WTC11 (cell line): ENCODE measurements at regions not wholly inside any gene's neighbourhood (a gene's known extent, or its start where the extent isn't known, plus 50 kb on each side); places are given as distances from the start of the nearest gene placed in this dataset.

Source experiments
- ATAC-seq: fragments of 200-7000 bp; cut with Tn5 transposase; 2 replicates; pipeline ENCODE4 v1.10.0; 2021; ENCODE audit warnings: mild to moderate bottlenecking, moderate library complexity
- CTCF ChIA-PET: fragments of 300-600 bp; sonication (Branson Sonifier 250); formaldehyde crosslinking; loops from one replicate; lab custom pipeline; 2021; ENCODE audit warnings: antibody characterized with exemption; lab: Charles Lee
- POLR2A ChIA-PET: fragments of 350-600 bp; sonication (Branson Sonifier 250); formaldehyde crosslinking; loops from one replicate; lab custom pipeline; 2021; ENCODE audit warnings: antibody characterized with exemption; lab: Charles Lee
- DNase-seq: peaks from one replicate; pipeline ENCODE4 v3.0.0; 2021; ENCODE audit warnings: low spot score
- H3K27ac Mint-ChIP-seq: 2 replicates; pipeline ENCODE4 v1.8.0; 2021; ENCODE audit warnings: mixed read lengths
- H3K27me3 Mint-ChIP-seq: 2 replicates; pipeline ENCODE4 v1.8.0; 2021; ENCODE audit warnings: low read depth, mild to moderate bottlenecking, moderate library complexity, mixed read lengths
- H3K36me3 Mint-ChIP-seq: 2 replicates; pipeline ENCODE4 v1.8.0; 2021; ENCODE audit warnings: mixed read lengths
- H3K4me1 Mint-ChIP-seq: 2 replicates; pipeline ENCODE4 v1.8.0; 2022; ENCODE audit warnings: mixed read lengths
- H3K4me3 Mint-ChIP-seq: 2 replicates; pipeline ENCODE4 v1.8.0; 2021; ENCODE audit warnings: mild to moderate bottlenecking, moderate library complexity, mixed read lengths
- H3K9me3 Mint-ChIP-seq: 2 replicates; pipeline ENCODE4 v1.8.0; 2021; ENCODE audit warnings: mixed read lengths
- AR ChIP-seq: fragments of 250-450 bp; sonication (Bioruptor Pico); IDR thresholded peaks from 2 replicates; pipeline ENCODE4 v1.9.0; 2021; ENCODE audit warnings: mild to moderate bottlenecking
- ATF1 ChIP-seq: sonication (generic); formaldehyde crosslinking; IDR thresholded peaks from 2 replicates; pipeline ENCODE4 v1.8.1; 2023; ENCODE audit warnings: mild to moderate bottlenecking, moderate library complexity, missing genetic modification reagents
- ATF6 ChIP-seq: sonication (generic); formaldehyde crosslinking; IDR thresholded peaks from 2 replicates; pipeline ENCODE4 v1.8.1; 2023; ENCODE audit warnings: mild to moderate bottlenecking, missing genetic modification reagents
- CDX4 ChIP-seq: fragments of 250-450 bp; sonication (Bioruptor Pico); IDR thresholded peaks from 2 replicates; pipeline ENCODE4 v1.9.0; 2021; ENCODE audit warnings: moderate library complexity, mild to moderate bottlenecking, inconsistent platforms, borderline replicate concordance
- HMGA2 ChIP-seq: fragments of 250-450 bp; sonication (Bioruptor Pico); IDR thresholded peaks from 2 replicates; pipeline ENCODE4 v1.4.0; 2021; ENCODE audit warnings: mild to moderate bottlenecking, moderate library complexity
- IRF1 ChIP-seq: sonication (generic); formaldehyde crosslinking; IDR thresholded peaks from 2 replicates; pipeline ENCODE4 v1.8.0; 2023; ENCODE audit warnings: missing genetic modification reagents
- IRF2 ChIP-seq: sonication (generic); formaldehyde crosslinking; IDR thresholded peaks from 2 replicates; pipeline ENCODE4 v1.8.0; 2022; ENCODE audit warnings: low read depth, missing genetic modification reagents, borderline replicate concordance
- JAZF1 ChIP-seq: fragments of 250-450 bp; sonication (Bioruptor Pico); IDR thresholded peaks from 2 replicates; pipeline ENCODE4 v1.9.0; 2021; ENCODE audit warnings: moderate library complexity, mild to moderate bottlenecking, inconsistent platforms
- KAT7 ChIP-seq: sonication (generic); formaldehyde crosslinking; IDR thresholded peaks from 2 replicates; pipeline ENCODE4 v1.8.1; 2023; ENCODE audit warnings: missing genetic modification reagents, mild to moderate bottlenecking, borderline replicate concordance
- MXD4 ChIP-seq: fragments of 250-450 bp; sonication (Bioruptor Pico); IDR thresholded peaks from 2 replicates; pipeline ENCODE4 v1.8.0; 2021; ENCODE audit warnings: mild to moderate bottlenecking, moderate library complexity, borderline replicate concordance
- NR1H2 ChIP-seq: sonication (generic); formaldehyde crosslinking; IDR thresholded peaks from 2 replicates; pipeline ENCODE4 v1.9.0; 2021; ENCODE audit warnings: mild to moderate bottlenecking, moderate library complexity, missing genetic modification reagents
- NR2C2 ChIP-seq: sonication (generic); formaldehyde crosslinking; IDR thresholded peaks from 2 replicates; pipeline ENCODE4 v1.8.0; 2022; ENCODE audit warnings: mild to moderate bottlenecking, missing genetic modification reagents
- SP1 ChIP-seq: sonication (generic); formaldehyde crosslinking; conservative IDR thresholded peaks from 2 replicates; pipeline ENCODE4 v1.8.1; 2022; ENCODE audit warnings: missing genetic modification reagents
- TEAD4 ChIP-seq: sonication (generic); formaldehyde crosslinking; IDR thresholded peaks from 2 replicates; pipeline ENCODE4 v1.8.0; 2022; ENCODE audit warnings: mild to moderate bottlenecking, missing genetic modification reagents
- ZNF219 ChIP-seq: sonication (generic); formaldehyde crosslinking; IDR thresholded peaks from 2 replicates; pipeline ENCODE4 v1.8.0; 2023; ENCODE audit warnings: missing genetic modification reagents, mild to moderate bottlenecking, borderline replicate concordance
- ZNF232 ChIP-seq: sonication (generic); formaldehyde crosslinking; IDR thresholded peaks from 2 replicates; pipeline ENCODE4 v1.8.0; 2022; ENCODE audit warnings: mild to moderate bottlenecking, missing genetic modification reagents
- ZNF396 ChIP-seq: fragments of 250-450 bp; sonication (Bioruptor Pico); IDR thresholded peaks from 2 replicates; pipeline ENCODE4 v1.8.0; 2021; ENCODE audit warnings: mild to moderate bottlenecking, moderate library complexity, borderline replicate concordance
- ZNF423 ChIP-seq: fragments of 250-450 bp; sonication (Bioruptor Pico); IDR thresholded peaks from 2 replicates; pipeline ENCODE4 v2.1.2; 2022; ENCODE audit warnings: mild to moderate bottlenecking, moderate library complexity
- ZNF512 ChIP-seq: sonication (generic); formaldehyde crosslinking; IDR thresholded peaks from 2 replicates; pipeline ENCODE4 v1.8.1; 2022; ENCODE audit warnings: missing genetic modification reagents, borderline replicate concordance
- TF ChIP-seq, protein P1 (sequence below): fragments of 250-450 bp; sonication (Bioruptor Pico); conservative IDR thresholded peaks from 2 replicates; pipeline ENCODE4 v1.9.0; 2021; ENCODE audit warnings: mild to moderate bottlenecking

DNA sequence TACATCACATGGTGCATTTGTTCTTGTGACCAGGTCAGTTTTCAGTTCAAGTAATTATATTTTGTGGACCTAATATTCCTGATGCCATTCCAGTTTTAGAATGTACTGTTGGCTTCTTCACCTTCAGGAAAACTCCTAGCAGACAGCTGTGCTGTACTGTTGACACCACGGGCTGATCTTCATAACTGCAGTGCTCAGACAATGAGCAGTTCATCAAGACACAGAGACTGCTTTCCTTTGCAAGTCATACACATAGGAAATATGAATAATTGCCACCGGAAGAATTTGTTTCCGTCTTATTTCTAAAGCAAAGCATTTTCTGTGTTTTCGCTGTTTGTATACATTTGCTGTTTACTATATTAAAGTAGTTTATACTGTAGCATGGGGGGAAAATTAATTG lies 89.8 kb downstream of the C6orf118 start:
- H3K27ac Mint-ChIP-seq: no peak overlapping the region
- peaks cover 15% of the 10 kb centered on the region for H3K9me3 Mint-ChIP-seq
- no peak for ATAC-seq
- H3K4me1 Mint-ChIP-seq: peaks cover 3% of the 10 kb centered on the region; the same call in 1 of the 2 replicates
- no peaks in the 10 kb centered on the region for H3K27me3 Mint-ChIP-seq
- CTCF ChIA-PET: interaction anchor here (0.7 kb wide), 1 partner anchor 11 kb away, joined by 4 read pairs; no protein-coding TSS in a partner anchor
- TF ChIP-seq IRF1 (CRISPR knock-in tag) (no peak), ATF1 (CRISPR knock-in tag) (no peak), CDX4 (CRISPR knock-in tag) (no peak), IRF2 (CRISPR knock-in tag) (no peak), ZNF232 (CRISPR knock-in tag) (no peak), JAZF1 (CRISPR knock-in tag) (no peak), SP1 (CRISPR knock-in tag) (no peak), HMGA2 (no peak), NR1H2 (CRISPR knock-in tag) (no peak), KAT7 (no peak), ZNF423 (CRISPR knock-in tag) (no peak), AR (CRISPR knock-in tag) (no peak), NR2C2 (CRISPR knock-in tag) (no peak), ZNF396 (CRISPR knock-in tag) (no peak)
- TF ChIP-seq, protein P1, sequence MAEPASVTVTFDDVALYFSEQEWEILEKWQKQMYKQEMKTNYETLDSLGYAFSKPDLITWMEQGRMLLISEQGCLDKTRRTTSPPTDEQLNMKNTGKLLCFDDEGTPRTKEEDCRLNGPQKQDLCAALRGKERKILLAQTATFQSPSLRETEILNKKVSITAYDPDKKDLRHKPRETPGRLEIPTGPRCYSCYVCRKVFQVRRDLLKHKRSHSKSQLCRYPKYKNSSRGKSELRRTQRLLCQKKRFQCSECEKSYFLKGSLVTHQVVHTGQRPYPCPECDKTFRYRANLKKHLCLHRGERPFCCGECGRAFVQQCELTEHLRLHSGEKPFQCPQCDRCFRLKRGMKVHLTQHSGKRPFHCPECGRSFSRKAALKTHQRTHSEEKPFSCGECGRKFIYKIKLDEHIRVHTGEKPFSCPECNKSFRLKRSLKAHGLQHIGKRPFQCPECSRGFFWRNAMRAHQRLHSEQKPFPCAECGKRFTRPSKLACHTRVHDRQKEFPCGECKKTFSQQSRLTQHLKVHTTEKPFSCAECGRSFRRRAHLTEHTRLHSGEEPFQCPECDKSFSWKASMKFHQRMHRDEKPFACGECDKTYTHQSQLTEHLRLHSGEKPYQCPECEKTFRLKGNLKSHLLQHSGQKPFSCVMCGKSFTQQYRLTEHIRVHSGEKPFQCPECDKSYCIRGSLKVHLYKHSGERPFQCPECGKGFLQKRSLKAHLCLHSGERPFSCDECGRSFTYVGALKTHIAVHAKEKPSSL: no peak
- TF ChIP-seq, all 79 proteins: peak for 0
- POLR2A ChIA-PET: no interaction called here
- Mint-ChIP-seq H3K36me3 (no peaks in the 10 kb centered on the region), H3K4me3 (no peak overlapping the region)
- DNase-seq: no peak

- DNase-seq (no peak), ATAC-seq (no peak)
Observed at GRCh38 chr6:165218829-165219228, 90.6 kb downstream of the C6orf118 start.

GRCh38 chr6:165206798-165207197 lies 102.6 kb downstream of the C6orf118 start:
- Mint-ChIP-seq H3K27ac (no peak overlapping the region), H3K4me3 (no peak overlapping the region), H3K4me1 (no peaks in the 10 kb centered on the region), H3K27me3 (no peaks in the 10 kb centered on the region), H3K9me3 (peaks cover 18% of the 10 kb centered on the region), H3K36me3 (no peaks in the 10 kb centered on the region)
- no peak for DNase-seq
- no peak for ATAC-seq
- CTCF ChIA-PET: no interaction called here
- POLR2A ChIA-PET: no interaction called here
- TF ChIP-seq ZNF512 (CRISPR knock-in tag): no peak
- no peak for TF ChIP-seq ATF6
- no peak for TF ChIP-seq CDX4 (CRISPR knock-in tag)
- no peak for TF ChIP-seq MXD4
- TF ChIP-seq ZNF219 (CRISPR knock-in tag): no peak
- no peak for TF ChIP-seq ZNF232 (CRISPR knock-in tag)
- no peak for TF ChIP-seq ATF1 (CRISPR knock-in tag)

More at GRCh38 chr6:165218829-165219228, 90.6 kb downstream of the C6orf118 start:
- Mint-ChIP-seq H3K4me3 (no peak overlapping the region), H3K27me3 (no peaks in the 10 kb centered on the region), H3K36me3 (no peaks in the 10 kb centered on the region), H3K4me1 (peaks cover 3% of the 10 kb centered on the region; the same call in 1 of the 2 replicates), H3K27ac (no peak overlapping the region), H3K9me3 (peaks cover 15% of the 10 kb centered on the region)
- CTCF ChIA-PET: interaction anchor here (0.7 kb wide), 1 partner anchor 12 kb away, joined by 4 read pairs; no protein-coding TSS in a partner anchor
- POLR2A ChIA-PET: no interaction called here
- TF ChIP-seq HMGA2: 0 out of 2 replicates have a peak, but pooled peaks have one; percentile 20
- TF ChIP-seq TEAD4 (CRISPR knock-in tag): no peak
